GM21619 (cell line): ENCODE measurements at regions not wholly inside any gene's neighbourhood (a gene's known extent, or its start where the extent isn't known, plus 50 kb on each side); places are given as distances from the start of the nearest gene placed in this dataset.
"Not testable (repeated sequence)": the region's sequence is repeated elsewhere in the genome, so short reads cannot be mapped to it uniquely, and the experiment has no call there.

ENCODE experiments used
- ATAC-seq: cut with Tn5 transposase; IDR thresholded peaks from one replicate; pipeline ENCODE4 v1.9.1; 2021; ENCODE audit not compliant: unreplicated experiment

DNA sequence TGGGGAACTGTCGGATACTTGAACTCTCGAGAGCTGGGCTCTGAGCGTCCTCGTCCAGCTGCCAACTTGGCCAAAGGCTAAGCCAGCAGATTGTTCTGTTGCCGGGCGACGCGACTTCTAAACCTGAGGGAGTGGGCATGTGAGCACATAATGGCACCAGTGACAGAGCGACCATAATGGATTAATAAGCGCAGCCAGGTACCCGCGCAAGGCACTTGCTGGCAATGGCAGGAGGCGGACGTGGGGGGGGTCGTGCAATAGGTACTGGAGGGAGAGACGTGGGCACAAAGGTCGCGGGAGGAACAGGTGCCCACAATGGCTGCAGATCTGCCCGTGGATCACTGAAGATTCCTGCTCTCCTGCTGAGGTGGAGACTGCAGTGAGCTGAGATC, 1368.7 kb downstream of the CDH12 start:
- not testable (repeated sequence) for ATAC-seq

DNA sequence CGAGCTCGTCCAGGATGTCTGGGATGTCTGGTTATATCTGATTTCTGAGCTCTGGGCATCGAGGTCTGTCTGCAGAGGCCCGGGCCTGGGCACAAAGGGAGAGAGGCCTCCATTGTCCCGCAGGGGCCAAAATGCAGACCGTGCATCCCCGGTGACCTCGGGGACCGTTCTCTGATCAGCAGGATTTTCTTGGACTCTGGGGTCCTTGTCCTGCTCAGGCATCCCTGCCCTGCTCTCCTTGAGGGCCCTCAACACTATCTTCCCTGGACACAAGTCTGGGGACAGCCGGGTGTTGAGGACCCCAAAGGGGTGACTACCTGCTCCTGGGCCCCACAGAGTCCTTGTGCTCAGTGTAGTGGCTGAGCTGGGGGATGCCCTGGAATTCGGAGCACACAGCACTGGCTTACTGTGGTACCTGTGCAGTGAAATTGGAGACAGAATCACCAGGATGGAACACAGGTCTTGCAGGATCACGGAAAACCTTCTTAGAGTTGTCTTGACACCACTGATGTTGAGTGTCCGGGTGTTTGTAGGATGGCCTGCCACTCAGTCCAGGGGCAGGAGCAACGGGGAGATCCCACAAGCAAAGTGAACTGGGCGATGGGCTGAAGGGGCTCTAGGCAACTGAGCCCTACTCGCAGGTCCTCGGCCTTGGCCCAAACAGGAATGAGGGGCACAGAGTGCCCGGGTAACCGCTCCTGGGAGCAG, 1369.2 kb downstream of the CDH12 start:
- not testable (repeated sequence) for ATAC-seq

DNA sequence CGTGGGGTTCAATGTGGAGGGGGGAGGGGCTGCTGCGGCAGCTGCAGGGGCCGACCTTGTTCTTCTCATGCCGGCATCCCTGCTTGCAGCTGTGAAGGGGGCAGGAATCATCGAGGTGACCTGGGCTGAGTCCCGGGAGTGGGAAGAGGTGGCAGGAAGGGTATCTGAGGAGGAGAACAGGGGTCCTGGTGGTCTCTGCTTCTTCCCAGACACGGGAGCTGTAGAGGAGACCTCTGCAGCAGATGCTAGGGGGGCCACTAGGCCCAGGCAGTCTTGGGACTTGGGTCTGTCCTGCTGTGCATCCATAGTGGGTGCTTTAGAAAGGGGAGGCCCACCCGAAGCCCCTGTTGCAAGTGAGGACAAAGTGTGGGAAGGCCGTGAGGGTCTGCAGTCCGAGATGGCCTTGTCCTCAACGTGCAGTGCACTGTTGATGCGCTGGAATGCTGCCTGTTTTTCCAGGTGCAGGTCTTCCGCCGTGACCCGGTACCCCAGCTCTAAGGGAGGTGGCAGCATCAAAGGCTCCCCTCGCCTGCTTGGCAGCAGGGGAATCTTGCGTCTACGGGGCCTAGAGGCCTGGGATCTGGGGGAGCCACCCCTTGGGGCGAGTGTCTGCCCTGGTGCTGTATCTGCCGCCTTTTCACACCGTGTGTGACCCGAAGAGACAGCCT, 1370.0 kb downstream of the CDH12 start:
- ATAC-seq = not testable (repeated sequence)

DNA sequence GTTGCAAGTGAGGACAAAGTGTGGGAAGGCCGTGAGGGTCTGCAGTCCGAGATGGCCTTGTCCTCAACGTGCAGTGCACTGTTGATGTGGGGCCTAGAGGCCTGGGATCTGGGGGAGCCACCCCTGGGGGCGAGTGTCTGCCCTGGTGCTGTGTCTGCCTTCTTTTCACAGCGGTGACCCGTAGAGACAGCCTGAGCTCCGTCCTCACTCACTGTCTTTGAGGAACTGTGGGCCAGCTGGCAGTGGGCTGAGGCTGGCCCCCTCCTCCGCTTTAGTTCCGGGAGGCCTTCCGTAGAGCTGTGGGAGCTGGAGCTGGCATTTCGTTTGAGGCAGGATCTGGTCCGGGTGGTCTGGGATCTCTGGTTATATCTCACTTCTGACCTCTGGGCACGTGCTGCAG, 1370.6 kb downstream of the CDH12 start:
- not testable (repeated sequence) for ATAC-seq

DNA sequence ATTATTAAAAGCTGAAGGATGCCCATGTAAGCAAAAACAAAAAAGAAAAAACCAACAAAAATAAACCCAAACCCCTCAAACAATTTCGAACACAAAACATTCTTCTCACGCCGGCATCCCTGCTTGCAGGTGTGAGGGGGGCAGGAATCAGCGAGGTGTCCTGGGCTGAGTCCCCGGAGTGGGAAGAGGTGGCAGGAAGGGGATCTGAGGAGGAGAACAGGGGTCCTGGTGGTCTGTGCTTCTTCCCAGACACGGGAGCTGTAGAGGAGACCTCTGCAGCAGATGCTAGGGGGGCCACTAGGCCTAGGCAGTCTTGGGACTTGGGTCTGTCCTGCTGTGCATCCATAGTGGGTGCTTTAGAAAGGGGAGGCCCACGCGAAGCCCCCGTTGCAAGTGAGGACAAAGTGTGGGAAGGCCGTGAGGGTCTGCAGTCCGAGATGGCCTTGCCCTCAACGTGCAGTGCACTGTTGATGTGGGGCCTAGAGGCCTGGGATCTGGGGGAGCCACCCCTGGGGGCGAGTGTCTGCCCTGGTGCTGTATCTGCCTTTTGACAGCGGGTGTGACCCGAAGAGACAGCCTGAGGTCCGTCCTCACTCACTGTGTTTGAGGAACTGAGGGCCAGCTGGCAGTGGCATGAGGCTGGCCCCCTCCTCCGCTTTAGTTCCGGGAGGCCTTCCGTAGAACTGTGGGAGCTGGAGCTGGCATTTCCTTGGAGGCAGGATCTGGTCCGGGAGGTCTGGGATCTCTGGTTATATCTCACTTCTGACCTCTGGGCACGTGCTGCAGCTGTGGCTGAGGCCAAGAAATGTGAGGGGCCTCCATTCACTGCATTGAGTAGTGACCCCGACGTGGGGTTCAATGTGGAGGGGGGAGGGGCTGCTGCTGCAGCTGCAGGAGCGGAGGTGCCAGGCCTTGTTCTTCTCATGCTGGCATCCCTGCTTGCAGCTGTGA, 1371.5 kb downstream of the CDH12 start:
- ATAC-seq = not testable (repeated sequence)

DNA sequence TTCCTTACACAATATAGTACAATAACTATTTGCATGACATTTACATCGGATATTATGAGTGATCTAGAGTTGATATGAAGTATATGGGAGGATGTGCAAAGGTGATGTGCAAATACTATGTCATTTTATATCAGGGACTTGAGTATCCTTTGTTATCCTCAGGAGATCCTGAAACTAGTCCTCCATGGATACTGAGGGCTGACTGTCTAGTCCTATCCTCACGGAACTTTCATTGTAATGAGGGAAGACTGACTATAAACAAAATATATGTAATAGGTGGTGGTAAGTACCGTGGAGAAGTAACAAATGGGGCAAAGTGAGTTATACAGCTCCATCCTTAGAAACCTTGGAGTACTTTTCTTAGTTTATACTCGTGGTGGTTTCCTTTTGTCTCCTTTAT, 1373.1 kb downstream of the CDH12 start:
- ATAC-seq = not testable (repeated sequence)

DNA sequence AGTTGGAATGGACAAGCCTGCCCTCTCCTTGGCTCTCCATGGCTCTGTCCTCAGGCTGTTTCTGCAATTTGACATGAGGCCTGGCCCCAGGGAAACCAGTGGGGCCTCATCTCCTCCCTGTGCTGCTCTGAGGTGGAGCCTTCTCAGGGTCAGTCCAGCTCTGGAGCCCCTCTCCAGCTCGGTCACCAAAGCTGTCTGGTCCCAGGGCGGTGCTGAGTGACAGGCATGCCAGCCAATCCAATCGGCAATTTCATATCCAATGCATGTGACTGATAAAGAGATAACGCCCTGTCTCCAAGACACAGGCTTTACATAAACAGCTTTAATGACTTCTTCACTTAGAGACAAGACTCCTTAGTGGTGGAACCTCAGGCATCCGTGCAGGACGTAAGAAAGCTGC, 1379.2 kb downstream of the CDH12 start:
- ATAC-seq = not testable (repeated sequence)

DNA sequence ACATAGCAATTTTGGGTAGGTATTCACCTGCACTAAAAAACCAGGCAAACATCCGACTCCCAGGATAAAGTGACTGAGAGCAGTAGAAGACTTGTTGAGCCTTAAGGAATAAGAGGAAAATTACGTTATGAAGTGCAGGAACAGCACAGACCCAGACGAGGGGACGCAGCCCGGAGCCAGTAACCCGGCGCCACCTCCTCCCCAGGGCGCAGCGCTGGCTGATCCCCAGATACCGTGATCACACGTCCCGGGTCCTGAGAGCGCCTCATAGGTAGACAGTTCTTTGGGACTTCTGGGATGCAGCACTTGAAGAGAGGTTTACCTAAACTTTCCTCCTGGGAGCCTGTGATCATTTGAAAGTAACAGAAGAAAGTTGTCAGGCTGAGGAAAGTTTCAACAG, 1379.7 kb downstream of the CDH12 start:
- ATAC-seq = not testable (repeated sequence)

DNA sequence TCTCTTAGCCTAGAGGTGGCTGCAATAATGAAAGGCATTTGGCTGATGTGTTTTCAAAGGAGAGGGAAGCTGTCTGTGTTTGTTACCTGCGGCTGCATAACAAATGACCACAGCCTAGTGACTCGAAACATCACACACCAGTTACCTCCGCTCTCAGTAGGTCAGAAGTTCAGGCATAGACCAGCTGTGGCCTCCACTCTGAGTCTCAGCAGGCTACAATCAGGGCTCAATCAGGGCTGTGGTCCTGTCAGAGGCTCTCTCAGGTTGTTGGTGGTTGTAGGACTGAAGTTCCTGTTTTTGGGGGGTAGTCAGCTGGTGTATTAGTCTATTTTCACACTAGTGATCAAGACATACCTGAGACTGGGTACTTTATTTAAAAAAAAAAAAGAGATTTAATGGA, 1381.5 kb downstream of the CDH12 start:
- not testable (repeated sequence) for ATAC-seq

DNA sequence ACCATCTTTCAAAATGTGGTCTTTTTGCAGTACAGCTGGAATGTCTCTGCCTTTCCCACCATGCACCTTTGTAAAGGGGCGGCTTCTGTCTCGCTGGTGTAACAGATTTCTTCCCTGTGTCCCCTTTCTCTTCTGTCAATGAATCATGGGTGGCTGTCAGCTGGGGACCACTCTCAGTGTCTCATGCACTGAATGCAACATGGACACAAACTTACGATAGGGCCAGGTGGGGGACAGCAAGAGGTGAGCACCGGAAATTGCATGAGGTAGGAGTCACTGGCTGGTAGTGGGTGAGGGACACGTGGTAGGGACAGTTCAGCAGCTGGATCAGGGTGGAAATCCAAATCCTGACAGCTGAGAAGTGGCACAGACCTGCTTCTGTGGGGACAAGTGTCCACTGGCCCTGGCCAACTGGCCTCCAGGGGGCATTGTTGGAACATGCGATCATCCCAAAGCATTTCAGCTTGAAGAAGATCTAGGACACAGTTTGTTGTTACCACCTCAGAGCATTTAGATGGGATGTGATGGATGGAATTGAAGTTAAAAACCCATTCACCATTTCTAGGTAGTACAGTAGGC, 1383.5 kb downstream of the CDH12 start:
- not testable (repeated sequence) for ATAC-seq

DNA sequence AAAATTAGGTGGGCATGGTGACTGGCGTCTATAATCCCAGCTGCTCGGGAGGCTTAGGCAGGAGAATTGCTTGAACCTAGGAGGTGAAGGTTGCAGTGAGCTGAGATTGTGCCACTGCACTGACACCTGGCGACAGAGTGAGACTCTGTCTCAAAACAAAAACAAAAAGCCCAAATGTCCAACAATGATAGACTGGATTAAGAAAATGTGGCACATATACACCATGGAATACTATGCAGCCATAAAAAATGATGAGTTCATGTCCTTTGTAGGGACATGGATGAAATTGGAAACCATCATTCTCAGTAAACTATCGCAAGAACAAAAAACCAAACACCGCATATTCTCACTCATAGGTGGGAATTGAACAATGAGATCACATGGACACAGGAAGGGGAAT, 1385.6 kb downstream of the CDH12 start:
- not testable (repeated sequence) for ATAC-seq

DNA sequence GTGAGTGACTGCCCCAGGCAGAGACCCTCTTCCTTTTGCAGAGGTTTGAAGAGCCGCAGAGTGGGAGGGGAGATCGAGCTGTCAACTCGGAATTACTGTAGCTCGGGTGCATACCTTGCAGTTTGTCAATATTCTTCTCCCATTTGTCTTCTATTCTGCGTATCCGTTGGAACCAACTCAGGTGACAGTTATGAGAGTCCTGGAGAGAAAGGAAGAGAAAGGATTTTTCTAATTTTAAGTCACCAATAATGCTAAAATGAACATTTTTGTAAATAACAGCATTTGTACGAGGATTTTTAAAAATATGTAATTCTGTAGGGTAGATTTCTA, 1393.4 kb downstream of the CDH12 start:
- ATAC-seq = not testable (repeated sequence)

DNA sequence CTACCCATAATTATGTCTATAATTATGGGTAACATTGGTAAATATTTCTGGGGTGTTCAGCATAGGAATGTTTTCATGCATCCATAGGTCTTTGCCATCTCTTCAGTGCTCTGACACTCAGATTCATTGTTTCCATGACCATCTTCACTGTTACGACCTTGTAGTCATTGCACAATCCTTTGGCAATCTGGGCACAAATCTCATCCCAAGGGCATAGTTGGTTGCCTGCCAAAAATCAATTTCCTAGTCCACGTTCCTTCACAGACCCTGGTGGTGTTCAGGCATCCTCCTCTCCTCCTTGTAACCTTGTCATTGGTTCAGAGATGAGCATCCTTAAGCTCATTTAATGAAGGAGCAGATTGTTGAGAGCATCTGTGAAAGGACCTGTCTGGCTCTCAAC, 1400.7 kb downstream of the CDH12 start:
- no peak for ATAC-seq

DNA sequence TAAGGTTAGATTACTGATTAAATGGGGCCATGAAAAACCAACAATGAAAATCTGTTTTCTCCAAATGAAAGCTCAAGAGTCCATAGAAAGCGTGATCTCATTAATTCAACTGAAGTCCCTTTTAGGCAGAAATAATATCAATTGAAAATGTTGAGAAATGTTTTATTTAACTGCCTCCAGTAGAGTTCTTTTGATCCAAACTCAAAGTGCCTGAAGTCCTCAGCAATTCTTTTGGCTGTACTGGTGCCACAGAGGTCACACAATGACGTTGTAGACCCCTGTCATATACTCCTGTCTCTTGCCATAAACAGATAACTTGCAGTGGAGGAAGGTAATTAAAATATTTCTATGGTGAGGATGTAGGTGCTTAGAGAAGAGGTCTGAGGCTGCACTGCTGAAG, 1420.5 kb downstream of the CDH12 start:
- ATAC-seq = no peak

DNA sequence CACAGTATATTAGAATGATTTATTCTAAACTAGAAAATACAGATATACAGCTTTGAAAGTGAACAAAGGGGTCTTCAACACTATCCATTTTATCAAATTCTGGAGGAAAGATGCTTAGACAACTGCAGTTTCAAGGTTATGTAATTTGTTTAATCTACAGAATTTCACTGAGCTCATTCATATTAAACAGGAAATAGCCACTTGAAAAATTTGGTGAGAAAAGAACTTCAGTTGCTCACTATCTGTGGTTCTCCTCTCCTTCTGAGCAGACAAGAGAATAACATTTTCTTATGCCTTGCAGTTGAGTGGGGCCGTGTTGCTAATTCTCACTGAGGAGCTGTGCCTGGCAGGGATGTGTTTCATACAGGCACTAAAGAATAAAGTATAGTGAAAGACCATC, 1428.2 kb downstream of the CDH12 start:
- no peak for ATAC-seq

DNA sequence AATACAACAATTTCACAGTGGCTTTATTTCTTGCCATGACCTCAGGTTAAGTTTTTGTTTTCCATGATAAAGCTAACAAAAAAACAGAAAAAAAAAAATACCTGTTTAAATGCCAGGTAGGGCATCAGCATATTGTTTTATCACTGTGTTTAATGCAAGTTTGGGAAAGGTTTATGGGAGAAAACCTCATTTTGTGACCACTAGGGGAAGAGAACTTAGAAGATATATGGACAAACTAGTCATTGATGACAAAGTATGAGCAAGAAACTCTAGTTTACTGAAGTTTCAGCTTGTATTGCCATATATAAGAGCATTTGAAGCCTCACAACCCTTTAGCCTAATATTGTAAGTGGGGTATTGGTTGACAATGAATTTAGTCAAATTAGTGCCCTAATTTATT, 1431.4 kb upstream of the CDH18 start:
- ATAC-seq = no peak

DNA sequence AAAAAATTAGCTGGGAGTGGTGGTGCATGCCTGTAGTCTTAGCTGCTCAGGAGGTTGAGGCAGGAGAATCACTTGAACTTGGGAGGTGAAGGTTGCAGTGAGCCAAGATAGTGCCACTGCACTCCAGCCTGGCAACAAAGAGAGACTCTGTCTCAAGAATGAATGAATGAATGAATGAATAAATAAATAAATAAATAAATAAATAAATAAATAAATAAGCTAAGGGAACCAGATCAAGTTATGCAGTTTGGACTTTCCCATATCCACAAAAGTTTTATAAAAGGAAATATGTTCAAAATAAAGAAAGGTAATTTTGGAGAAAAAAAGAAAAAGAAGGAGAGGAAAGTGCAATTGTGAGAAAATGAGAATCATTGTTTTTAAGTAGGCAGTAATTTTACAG, 1414.1 kb upstream of the CDH18 start:
- not testable (repeated sequence) for ATAC-seq

DNA sequence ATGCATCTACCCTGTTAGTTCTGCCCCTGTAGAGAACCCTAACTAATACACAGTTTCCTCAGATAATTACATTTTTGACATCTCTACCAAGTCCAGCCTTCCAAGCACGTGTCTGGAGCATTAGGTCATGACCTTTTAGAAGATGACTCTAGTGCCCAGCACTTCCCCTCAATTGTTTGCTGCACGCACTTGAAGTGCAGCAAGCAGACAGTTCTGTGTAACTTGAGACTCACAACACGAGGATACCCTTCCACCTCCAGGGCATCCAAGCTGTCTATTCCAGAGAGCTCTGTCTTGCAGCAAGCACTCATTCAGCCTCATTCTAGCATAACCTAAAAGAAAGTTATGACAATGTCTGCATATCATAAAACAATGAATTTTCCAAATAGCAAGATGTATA, 1410.5 kb upstream of the CDH18 start:
- ATAC-seq = no peak

DNA sequence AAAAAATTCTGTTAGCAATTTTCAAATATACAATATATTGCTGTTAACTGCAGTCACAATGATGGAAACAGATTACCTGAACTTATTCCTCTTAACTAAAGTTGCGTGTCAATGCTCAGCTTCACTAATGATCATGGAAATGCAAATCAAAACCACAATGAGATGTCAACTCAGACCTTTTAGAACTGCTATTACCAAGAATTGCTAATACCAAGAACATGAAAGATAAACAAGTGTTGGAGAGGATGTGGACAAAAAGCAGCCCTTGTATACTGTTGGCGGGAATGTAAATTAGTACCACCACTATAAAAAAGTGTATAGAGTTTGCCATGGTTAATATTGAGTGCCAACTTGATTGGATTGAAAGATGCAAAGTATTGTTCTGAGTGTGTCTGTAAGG, 1409.7 kb upstream of the CDH18 start:
- ATAC-seq = peak; percentile 82

DNA sequence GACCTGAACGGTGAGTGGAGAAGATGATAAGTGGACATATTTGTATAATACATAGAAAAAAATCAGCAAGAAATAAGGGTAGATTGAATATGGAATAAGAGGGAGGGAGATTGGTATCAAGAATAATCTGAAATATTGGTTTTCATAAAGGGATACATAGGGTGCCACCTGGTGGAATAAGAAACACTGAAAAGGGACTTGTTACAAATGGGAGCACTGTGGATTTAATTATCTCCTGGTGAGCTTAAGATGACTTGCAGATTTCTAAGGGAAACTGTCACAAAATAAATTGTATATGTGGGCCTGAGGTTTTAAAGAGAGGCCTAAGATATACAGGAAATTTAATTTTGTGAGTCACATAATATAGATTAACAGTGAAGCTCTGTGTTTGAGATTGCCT, 1403.5 kb upstream of the CDH18 start:
- ATAC-seq = no peak

DNA sequence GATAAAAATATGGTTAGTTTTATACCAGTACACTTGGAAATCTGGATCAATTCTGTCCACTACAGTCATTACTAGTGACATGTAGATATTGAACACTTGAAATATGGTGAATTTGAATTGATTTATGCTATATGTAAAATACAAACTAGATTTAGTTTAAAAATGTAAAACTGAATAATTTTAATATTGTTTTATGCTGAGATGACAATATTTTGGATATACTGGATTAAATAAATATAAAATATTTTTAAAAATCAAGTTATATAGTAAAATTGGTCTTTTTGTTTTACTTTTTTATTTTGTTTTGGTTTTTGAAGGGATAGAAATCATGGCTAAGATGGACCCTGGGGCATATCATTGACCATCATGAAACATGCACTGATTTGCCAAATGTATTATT, 1372.8 kb upstream of the CDH18 start:
- not testable (repeated sequence) for ATAC-seq

DNA sequence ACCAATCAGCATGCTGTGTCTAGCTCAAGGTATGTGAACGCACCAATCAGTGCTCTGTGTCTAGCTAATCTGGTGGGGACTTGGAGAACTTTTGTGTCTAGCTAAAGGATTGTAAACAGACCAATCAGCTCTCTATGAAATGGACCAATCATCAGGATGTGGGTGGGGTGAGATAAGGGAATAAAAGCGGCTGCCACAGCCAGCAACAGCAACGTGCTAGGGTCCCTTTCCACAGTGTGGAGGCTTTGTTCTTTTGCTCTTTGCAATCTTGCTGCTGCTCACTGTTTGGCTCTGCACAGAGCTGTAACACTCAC, 1353.9 kb upstream of the CDH18 start:
- ATAC-seq = not testable (repeated sequence)
